Testis (tissue), 2 donors: ENCODE measurements at regions not wholly inside any gene's neighbourhood (a gene's known extent, or its start where the extent isn't known, plus 50 kb on each side); places are given as distances from the start of the nearest gene placed in this dataset.

Source experiments
- CTCF ChIP-seq, 3 experiments: fragments of 450-650 bp in 2 of 3; fragments of 200-600 bp in 1 of 3; sonication (generic) in 1 of 3; IDR thresholded peaks; one replicate each; pipeline ENCODE4 v1.5.1; 2016 to 2019; ENCODE audit warnings: antibody characterized with exemption in 3 of 3, mild to moderate bottlenecking in 2 of 3, moderate library complexity in 1 of 3
- POLR2A ChIP-seq: fragments of 450-650 bp; IDR thresholded peaks from one replicate; pipeline ENCODE4 v1.6.1; 2017; ENCODE audit warnings: antibody characterized with exemption, mild to moderate bottlenecking, moderate library complexity

- no peak for TF ChIP-seq CTCF (IDR thresholded peaks at IDR 0.05)
- TF ChIP-seq POLR2A = no peak
These were observed 502.6 kb upstream of the TECRL start for GRCh38 chr4:64911846-64912245.
